MM.1S (cell line): ENCODE measurements at regions not wholly inside any gene's neighbourhood (a gene's known extent, or its start where the extent isn't known, plus 50 kb on each side); places are given as distances from the start of the nearest gene placed in this dataset.
"Not testable (repeated sequence)": the region's sequence is repeated elsewhere in the genome, so short reads cannot be mapped to it uniquely, and the experiment has no call there.

Experiments used
- DNase-seq: peaks from one replicate; pipeline ENCODE4 v3.0.0-alpha.2; 2015
- H2AFZ ChIP-seq: fragments of 300-600 bp; sonication (generic); 2 replicates; pipeline ENCODE4 v1.6.0; 2016; ENCODE audit warnings: antibody characterized with exemption, low read length
- H3F3A ChIP-seq: fragments of 300-600 bp; sonication (generic); 2 replicates; pipeline ENCODE4 v1.6.1; 2016; ENCODE audit warnings: mild to moderate bottlenecking, antibody characterized with exemption, low read length, moderate library complexity, mixed read lengths; ENCODE audit not compliant: insufficient read depth
- H3K27ac ChIP-seq: fragments of 300-600 bp; sonication (generic); 2 replicates; pipeline ENCODE4 v1.5.1; 2016; ENCODE audit warnings: mild to moderate bottlenecking, low read length
- H3K27me3 ChIP-seq: fragments of 300-600 bp; sonication (generic); replicated peaks from 2 replicates; pipeline ENCODE4 v1.6.0; 2016; ENCODE audit warnings: low read length; ENCODE audit not compliant: insufficient read depth
- H3K36me3 ChIP-seq: fragments of 300-600 bp; sonication (generic); replicated peaks from 2 replicates; pipeline ENCODE4 v1.6.1; 2016; ENCODE audit warnings: mild to moderate bottlenecking, low read length, mixed read lengths; ENCODE audit not compliant: insufficient read depth
- H3K4me1 ChIP-seq: fragments of 300-600 bp; sonication (generic); 2 replicates; pipeline ENCODE4 v1.6.1; 2016; ENCODE audit warnings: low read length, mixed read lengths
- H3K4me2 ChIP-seq: fragments of 300-600 bp; sonication (generic); 2 replicates; pipeline ENCODE4 v1.6.0; 2016; ENCODE audit warnings: low read depth, low read length
- H3K4me3 ChIP-seq: fragments of 300-600 bp; sonication (generic); 2 replicates; pipeline ENCODE4 v1.5.1; 2016; ENCODE audit warnings: low read length, mixed read lengths
- H3K79me2 ChIP-seq: fragments of 300-600 bp; sonication (generic); 2 replicates; pipeline ENCODE4 v1.6.1; 2016; ENCODE audit warnings: mixed run types, low read length, mixed read lengths
- H3K9ac ChIP-seq: fragments of 300-600 bp; sonication (generic); 2 replicates; pipeline ENCODE4 v1.6.1; 2016; ENCODE audit warnings: low read length, mixed read lengths
- H3K9me2 ChIP-seq: fragments of 300-600 bp; sonication (generic); replicated peaks from 2 replicates; pipeline ENCODE4 v1.6.1; 2016; ENCODE audit warnings: mild to moderate bottlenecking, low read length, mixed read lengths; ENCODE audit not compliant: insufficient read depth
- H3K9me3 ChIP-seq: fragments of 300-600 bp; sonication (generic); replicated peaks from 2 replicates; pipeline ENCODE4 v1.6.1; 2016; ENCODE audit warnings: mild to moderate bottlenecking, low read length, mixed read lengths; ENCODE audit not compliant: insufficient read depth
- H4K20me1 ChIP-seq: fragments of 300-600 bp; sonication (generic); 2 replicates; pipeline ENCODE4 v1.6.1; 2016; ENCODE audit warnings: mild to moderate bottlenecking, low read length, moderate library complexity, mixed read lengths; ENCODE audit not compliant: insufficient read depth
- CTCF ChIP-seq: fragments of 300-600 bp; sonication (generic); IDR thresholded peaks from 2 replicates; pipeline ENCODE4 v1.5.1; 2016; ENCODE audit warnings: antibody characterized with exemption, low read length, mixed read lengths
- EZH2 ChIP-seq: fragments of 300-600 bp; sonication (generic); optimal IDR thresholded peaks from 2 replicates; pipeline ENCODE3; 2017; ENCODE audit warnings: low read depth, mild to moderate bottlenecking, antibody characterized with exemption, low read length, mixed read lengths
- EZH2phosphoT487 ChIP-seq: fragments of 300-600 bp; sonication (generic); IDR thresholded peaks from 2 replicates; pipeline ENCODE4 v1.6.1; 2018; ENCODE audit warnings: antibody characterized with exemption, low read length

- Histone ChIP-seq H2AFZ (no peak overlapping the region), H3K27me3 (no peaks in the 10 kb centered on the region), H3K9ac (no peak overlapping the region), H3K4me3 (no peak overlapping the region), H3F3A (no peaks in the 10 kb centered on the region), H4K20me1 (no peaks in the 10 kb centered on the region), H3K4me1 (no peaks in the 10 kb centered on the region), H3K27ac (no peak overlapping the region), H3K79me2 (no peaks in the 10 kb centered on the region), H3K9me2 (no peaks in the 10 kb centered on the region), H3K4me2 (no peak overlapping the region), H3K36me3 (no peaks in the 10 kb centered on the region), H3K9me3 (no peaks in the 10 kb centered on the region)
- DNase-seq = no peak
- no peak for TF ChIP-seq EZH2phosphoT487
- TF ChIP-seq EZH2 = no peak
- no peak for TF ChIP-seq CTCF
These were observed 74.9 kb downstream of the CRLF2 start for GRCh38 chrX:1137531-1137930.

- H3K4me2 ChIP-seq, DNase-seq, H3K4me1 ChIP-seq, H3K27me3 ChIP-seq, H3K9me3 ChIP-seq, H3F3A ChIP-seq, H3K36me3 ChIP-seq, H3K79me2 ChIP-seq, H2AFZ ChIP-seq, H3K9ac ChIP-seq, H4K20me1 ChIP-seq, H3K9me2 ChIP-seq, H3K4me3 ChIP-seq, H3K27ac ChIP-seq: not testable (repeated sequence)
These were observed 75.9 kb downstream of the CRLF2 start for GRCh38 chrX:1136582-1136981.

- H3K27ac ChIP-seq = no peak overlapping the region
- DNase-seq = no peak
- H3K9ac ChIP-seq = no peak overlapping the region
These were observed 77.5 kb downstream of the CRLF2 start for GRCh38 chrX:1134976-1135375.

GRCh38 chrX:1134156-1134555 is 78.3 kb downstream of the CRLF2 start:
- Histone ChIP-seq H3K27ac (no peak overlapping the region), H4K20me1 (no peaks in the 10 kb centered on the region), H3K9me2 (no peaks in the 10 kb centered on the region), H2AFZ (no peak overlapping the region), H3K36me3 (no peaks in the 10 kb centered on the region), H3K9me3 (no peaks in the 10 kb centered on the region), H3K4me3 (no peak overlapping the region), H3K27me3 (no peaks in the 10 kb centered on the region), H3K9ac (no peak overlapping the region), H3K4me1 (no peaks in the 10 kb centered on the region), H3K79me2 (no peaks in the 10 kb centered on the region), H3K4me2 (no peak overlapping the region), H3F3A (no peaks in the 10 kb centered on the region)
- no peak for TF ChIP-seq CTCF
- no peak for TF ChIP-seq EZH2
- no peak for TF ChIP-seq EZH2phosphoT487
- no peak for DNase-seq

More at GRCh38 chrX:1134976-1135375, 77.5 kb downstream of the CRLF2 start:
- Histone ChIP-seq H3K36me3 (no peaks in the 10 kb centered on the region), H3K4me2 (no peak overlapping the region), H3K4me3 (no peak overlapping the region), H3K27me3 (no peaks in the 10 kb centered on the region), H3K4me1 (no peaks in the 10 kb centered on the region), H3K9me3 (no peaks in the 10 kb centered on the region), H4K20me1 (no peaks in the 10 kb centered on the region), H3F3A (no peaks in the 10 kb centered on the region), H2AFZ (no peak overlapping the region), H3K79me2 (no peaks in the 10 kb centered on the region), H3K9me2 (no peaks in the 10 kb centered on the region)
- TF ChIP-seq EZH2 (no peak), CTCF (no peak), EZH2phosphoT487 (no peak)
